ENCODE measurements at regions not wholly inside any gene's neighbourhood (a gene's known extent, or its start where the extent isn't known, plus 50 kb on each side); places are given as distances from the start of the nearest gene placed in this dataset.
"Not testable (repeated sequence)": the region's sequence is repeated elsewhere in the genome, so short reads cannot be mapped to it uniquely, and the experiment has no call there.

GRCh38 chr7:38331853-38332595 lies 58.6 kb upstream of the TARP start:
- H3K4me3 Mint-ChIP-seq = not testable (repeated sequence)
- H3K27ac Mint-ChIP-seq = peak overlapping the region; percentile 22

DNA sequence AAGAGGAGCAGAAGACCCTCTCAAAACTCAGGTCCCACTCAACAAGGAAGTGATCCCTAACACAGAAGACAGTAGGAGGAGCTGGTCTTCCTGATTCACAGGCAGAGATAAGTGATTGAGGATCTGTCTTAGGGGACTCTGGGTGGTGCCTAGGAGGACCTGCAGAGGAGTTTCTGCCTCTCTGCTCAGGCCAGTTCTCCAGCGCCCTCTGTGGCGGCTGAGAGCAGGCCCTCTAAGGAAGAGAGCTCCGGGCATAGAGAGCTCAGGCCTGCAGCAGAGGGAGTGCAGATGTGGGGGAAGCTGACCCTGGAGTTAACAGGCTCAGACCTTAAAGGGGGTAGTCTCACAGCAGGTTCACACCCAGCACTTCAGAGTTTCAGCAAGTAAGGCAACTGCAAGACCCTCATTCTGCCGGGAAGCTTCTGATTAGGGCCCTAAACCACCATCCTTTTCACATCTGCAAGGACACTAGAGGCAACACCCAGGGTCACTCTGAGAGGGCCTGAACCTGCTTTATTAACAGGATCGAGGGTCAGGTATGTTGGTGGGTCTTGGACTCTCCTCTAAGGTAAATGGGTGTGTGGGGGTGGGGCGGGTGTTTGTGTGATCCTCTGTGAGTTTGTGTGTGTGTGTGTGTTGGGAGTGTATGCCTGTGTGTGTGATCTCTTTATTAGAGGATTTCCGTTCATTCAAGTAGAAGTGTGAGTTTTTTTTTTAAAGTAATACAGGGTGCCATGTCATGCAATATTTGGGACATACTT lies 57.6 kb upstream of the TARP start:
- H3K27ac Mint-ChIP-seq = peak overlapping the region; percentile 46
- peaks cover 46% of the 10 kb centered on the region for H3K4me1 Mint-ChIP-seq (ENCODE audit: low read depth)
- no peaks in the 10 kb centered on the region for H3K36me3 Mint-ChIP-seq
- no peak overlapping the region for H3K4me3 Mint-ChIP-seq
- no peaks in the 10 kb centered on the region for H3K9me3 Mint-ChIP-seq (ENCODE audit: low read depth)
- H3K27me3 Mint-ChIP-seq = no peaks in the 10 kb centered on the region

More at GRCh38 chr7:38331853-38332595, 58.6 kb upstream of the TARP start:
- not testable (repeated sequence) for H3K9me3 Mint-ChIP-seq (ENCODE audit: low read depth); H3K36me3 Mint-ChIP-seq; H3K27me3 Mint-ChIP-seq
- H3K4me1 Mint-ChIP-seq (ENCODE audit: low read depth) = peaks cover 50% of the 10 kb centered on the region

GRCh38 chr7:38330039-38330438 lies 56.6 kb upstream of the TARP start:
- H3K27ac Mint-ChIP-seq = peak overlapping the region; percentile 62
- H3K36me3 Mint-ChIP-seq = no peaks in the 10 kb centered on the region
- no peaks in the 10 kb centered on the region for H3K27me3 Mint-ChIP-seq
- no peaks in the 10 kb centered on the region for H3K9me3 Mint-ChIP-seq (ENCODE audit: low read depth)
- peaks cover 36% of the 10 kb centered on the region for H3K4me1 Mint-ChIP-seq (ENCODE audit: low read depth)
- H3K4me3 Mint-ChIP-seq = no peak overlapping the region

DNA sequence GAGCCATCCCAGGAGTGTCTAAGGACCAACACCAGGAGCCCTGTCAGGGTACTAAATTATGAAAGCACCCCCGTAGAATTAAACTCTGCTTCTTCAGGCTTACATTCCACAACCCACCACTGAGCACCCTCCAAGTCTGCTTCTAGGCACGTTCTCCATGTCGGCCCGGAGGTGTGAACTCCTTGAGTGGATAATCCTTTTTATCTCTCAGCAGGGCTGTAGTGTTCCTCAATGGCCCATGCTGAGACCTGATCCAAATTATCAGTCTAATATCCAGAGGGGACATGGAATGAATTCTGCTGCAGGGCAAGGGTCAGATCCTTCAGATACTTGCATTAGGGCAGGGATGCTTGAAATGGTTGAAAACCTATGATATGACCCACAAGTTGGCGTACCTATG lies 55.9 kb upstream of the TARP start:
- H3K36me3 Mint-ChIP-seq = no peaks in the 10 kb centered on the region
- no peak overlapping the region for H3K4me3 Mint-ChIP-seq
- peaks cover 32% of the 10 kb centered on the region for H3K4me1 Mint-ChIP-seq (ENCODE audit: low read depth)
- no peak overlapping the region for H3K27ac Mint-ChIP-seq
- H3K9me3 Mint-ChIP-seq (ENCODE audit: low read depth) = no peaks in the 10 kb centered on the region
- H3K27me3 Mint-ChIP-seq = no peaks in the 10 kb centered on the region

- H3K9me3 Mint-ChIP-seq (ENCODE audit: low read depth) = no peaks in the 10 kb centered on the region
- H3K4me1 Mint-ChIP-seq (ENCODE audit: low read depth) = peaks cover 32% of the 10 kb centered on the region
- H3K4me3 Mint-ChIP-seq = no peak overlapping the region
- no peak overlapping the region for H3K27ac Mint-ChIP-seq
- no peaks in the 10 kb centered on the region for H3K36me3 Mint-ChIP-seq
- H3K27me3 Mint-ChIP-seq = no peaks in the 10 kb centered on the region
Measured at GRCh38 chr7:38328814-38329213, 55.4 kb upstream of the TARP start.

GRCh38 chr7:38327637-38328036 lies 54.2 kb upstream of the TARP start:
- Mint-ChIP-seq H3K9me3 (ENCODE audit: low read depth) (no peaks in the 10 kb centered on the region), H3K36me3 (no peaks in the 10 kb centered on the region), H3K27ac (no peak overlapping the region), H3K27me3 (no peaks in the 10 kb centered on the region), H3K4me3 (no peak overlapping the region), H3K4me1 (ENCODE audit: low read depth) (peaks cover 32% of the 10 kb centered on the region)
